ENCODE measurements at regions not wholly inside any gene's neighbourhood (a gene's known extent, or its start where the extent isn't known, plus 50 kb on each side); places are given as distances from the start of the nearest gene placed in this dataset.
A peak's percentile ranks its signal among the peaks of the same experiment; 100 is the strongest.

DNA sequence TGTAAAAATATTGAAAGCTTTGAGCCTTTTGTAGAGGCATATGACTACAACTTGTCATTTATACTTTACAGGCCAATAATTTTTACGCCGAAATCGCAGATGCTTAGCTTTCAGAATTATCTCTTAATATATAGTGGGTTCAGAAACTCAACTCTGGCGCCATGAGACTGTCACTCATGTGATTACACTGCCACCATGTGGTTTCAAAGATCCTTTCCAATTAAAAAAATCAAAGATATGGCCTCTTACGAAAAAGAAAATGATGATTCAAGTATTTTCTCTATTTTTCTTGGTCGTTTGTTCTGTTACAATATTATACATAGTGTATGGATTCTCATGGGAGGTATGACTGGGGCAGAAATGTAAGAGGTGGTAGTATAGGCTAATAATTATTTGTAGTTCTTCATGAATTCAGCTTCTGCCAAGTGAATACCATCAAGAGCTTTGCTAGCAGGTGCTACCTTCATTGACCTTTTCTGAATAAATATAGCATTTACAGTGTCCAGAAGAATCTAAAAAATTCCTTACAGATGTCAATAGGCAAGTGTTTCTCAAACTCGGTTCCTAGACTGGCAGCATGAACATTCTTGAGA is 751.7 kb upstream of the GOLIM4 start:
- no peak for TF ChIP-seq POLR2A (IDR thresholded peaks at IDR 0.05)
- TF ChIP-seq, protein P1, sequence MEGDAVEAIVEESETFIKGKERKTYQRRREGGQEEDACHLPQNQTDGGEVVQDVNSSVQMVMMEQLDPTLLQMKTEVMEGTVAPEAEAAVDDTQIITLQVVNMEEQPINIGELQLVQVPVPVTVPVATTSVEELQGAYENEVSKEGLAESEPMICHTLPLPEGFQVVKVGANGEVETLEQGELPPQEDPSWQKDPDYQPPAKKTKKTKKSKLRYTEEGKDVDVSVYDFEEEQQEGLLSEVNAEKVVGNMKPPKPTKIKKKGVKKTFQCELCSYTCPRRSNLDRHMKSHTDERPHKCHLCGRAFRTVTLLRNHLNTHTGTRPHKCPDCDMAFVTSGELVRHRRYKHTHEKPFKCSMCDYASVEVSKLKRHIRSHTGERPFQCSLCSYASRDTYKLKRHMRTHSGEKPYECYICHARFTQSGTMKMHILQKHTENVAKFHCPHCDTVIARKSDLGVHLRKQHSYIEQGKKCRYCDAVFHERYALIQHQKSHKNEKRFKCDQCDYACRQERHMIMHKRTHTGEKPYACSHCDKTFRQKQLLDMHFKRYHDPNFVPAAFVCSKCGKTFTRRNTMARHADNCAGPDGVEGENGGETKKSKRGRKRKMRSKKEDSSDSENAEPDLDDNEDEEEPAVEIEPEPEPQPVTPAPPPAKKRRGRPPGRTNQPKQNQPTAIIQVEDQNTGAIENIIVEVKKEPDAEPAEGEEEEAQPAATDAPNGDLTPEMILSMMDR (IDR thresholded peaks at IDR 0.05): peak in 4 of 6 experiments; percentile 35 to 47 (median 41)

Data from upper lobe of left lung (tissue), 4 donors.